ENCODE measurements at regions not wholly inside any gene's neighbourhood (a gene's known extent, or its start where the extent isn't known, plus 50 kb on each side); places are given as distances from the start of the nearest gene placed in this dataset.
"Not testable (repeated sequence)": the region's sequence is repeated elsewhere in the genome, so short reads cannot be mapped to it uniquely, and the experiment has no call there.

GRCh38 chr5:110872963-110873362, 134.2 kb downstream of the SLC25A46 start:
- ATAC-seq: no peak

GRCh38 chr5:110873773-110874437, 135.1 kb downstream of the SLC25A46 start:
- no peak for ATAC-seq

GRCh38 chr5:110875115-110875514, 136.3 kb downstream of the SLC25A46 start:
- not testable (repeated sequence) for ATAC-seq

GRCh38 chr5:110878115-110878514, 139.3 kb downstream of the SLC25A46 start:
- no peak for ATAC-seq

GRCh38 chr5:110879675-110880074, 140.9 kb downstream of the SLC25A46 start:
- ATAC-seq: no peak

GRCh38 chr5:110880413-110880812, 141.6 kb downstream of the SLC25A46 start:
- ATAC-seq: no peak

GRCh38 chr5:110884005-110884404, 145.2 kb downstream of the SLC25A46 start:
- no peak for ATAC-seq

GRCh38 chr5:110887170-110887569, 148.4 kb downstream of the SLC25A46 start:
- ATAC-seq: not testable (repeated sequence)

- not testable (repeated sequence) for ATAC-seq
Observed at GRCh38 chr5:110893854-110894483, 155.2 kb downstream of the SLC25A46 start.

GRCh38 chr5:110894805-110895204, 156.0 kb downstream of the SLC25A46 start:
- ATAC-seq: no peak

GRCh38 chr5:110896901-110897300, 158.1 kb downstream of the SLC25A46 start:
- no peak for ATAC-seq

- no peak for ATAC-seq
Observed at GRCh38 chr5:110899566-110900412, 161.0 kb downstream of the SLC25A46 start.

GRCh38 chr5:110900829-110901228, 162.0 kb downstream of the SLC25A46 start:
- no peak for ATAC-seq

- ATAC-seq: no peak
Observed at GRCh38 chr5:110903966-110904365, 165.2 kb downstream of the SLC25A46 start.

- ATAC-seq: no peak
Observed at GRCh38 chr5:110908848-110909247, 162.7 kb upstream of the TSLP start.

- no peak for ATAC-seq
Observed at GRCh38 chr5:110909415-110909814, 162.1 kb upstream of the TSLP start.

GRCh38 chr5:110909950-110910349, 161.6 kb upstream of the TSLP start:
- ATAC-seq: no peak

GRCh38 chr5:110913221-110913620, 158.3 kb upstream of the TSLP start:
- ATAC-seq: no peak

GRCh38 chr5:110916381-110917049, 155.0 kb upstream of the TSLP start:
- no peak for ATAC-seq

- no peak for ATAC-seq
Observed at GRCh38 chr5:110917161-110917875, 154.2 kb upstream of the TSLP start.

- ATAC-seq: no peak
Observed at GRCh38 chr5:110918683-110919082, 152.8 kb upstream of the TSLP start.

GRCh38 chr5:110923971-110924370, 147.5 kb upstream of the TSLP start:
- ATAC-seq: no peak

Measured in activated CD4-positive, CD25-positive, alpha-beta regulatory T cell treated with anti-CD3 and anti-CD28 coated beads, Interleukin-2, amount 50 U/mL, for 24 hours (primary cell).